A673 (cell line): ENCODE measurements at regions not wholly inside any gene's neighbourhood (a gene's known extent, or its start where the extent isn't known, plus 50 kb on each side); places are given as distances from the start of the nearest gene placed in this dataset.

ENCODE experiments used
- BruUV-seq: library from RNA; stranded (reverse); fragments of 400-500 nt; replicated peaks from 2 replicates; lab custom pipeline; 2021; lab: Mats Ljungman, UMichigan
- CTCF ChIA-PET: fragments of 300-600 bp; sonication (Branson Sonifier 250); formaldehyde crosslinking; loops from one replicate; lab custom pipeline; 2022; ENCODE audit warnings: antibody characterized with exemption; lab: Charles Lee
- POLR2A ChIA-PET: fragments of 300-600 bp; sonication (Branson Sonifier 250); formaldehyde crosslinking; loops from one replicate; lab custom pipeline; 2022; ENCODE audit warnings: antibody characterized with exemption; ENCODE audit not compliant: low non-redundant PET; lab: Charles Lee
- DNase-seq: peaks from one replicate; pipeline ENCODE4 v3.0.0-alpha.2; 2015; ENCODE audit warnings: low spot score
- H3K27ac ChIP-seq: fragments of 200-600 bp; sonication (generic); 2 replicates; pipeline ENCODE4 v1.5.1; 2016; ENCODE audit warnings: mixed run types, low read depth, mild to moderate bottlenecking, mixed read lengths, antibody characterized with exemption, low read length; ENCODE audit not compliant: poor library complexity, severe bottlenecking
- H3K27me3 ChIP-seq: fragments of 200-600 bp; sonication (generic); replicated peaks from 2 replicates; pipeline ENCODE4 v1.6.1; 2017; ENCODE audit warnings: mixed run types, low read depth, mild to moderate bottlenecking, mixed read lengths, antibody characterized with exemption, low read length; ENCODE audit not compliant: insufficient read depth, poor library complexity
- H3K36me3 ChIP-seq: fragments of 200-600 bp; sonication (generic); 2 replicates; pipeline ENCODE4 v1.6.1; 2016; ENCODE audit warnings: mixed run types, mild to moderate bottlenecking, mixed read lengths, antibody characterized with exemption, low read length; ENCODE audit not compliant: insufficient read depth, poor library complexity, severe bottlenecking
- H3K4me1 ChIP-seq: fragments of 200-600 bp; sonication (generic); 2 replicates; pipeline ENCODE4 v1.6.1; 2017; ENCODE audit warnings: mixed run types, mild to moderate bottlenecking, mixed read lengths, antibody characterized with exemption, low read length; ENCODE audit not compliant: insufficient read depth, poor library complexity, severe bottlenecking
- H3K4me3 ChIP-seq: fragments of 200-600 bp; sonication (generic); 2 replicates; pipeline ENCODE4 v1.5.1; 2016; ENCODE audit warnings: low read depth, mixed run types, mild to moderate bottlenecking, mixed read lengths, low read length; ENCODE audit not compliant: poor library complexity, severe bottlenecking
- H3K9me3 ChIP-seq: fragments of 200-600 bp; sonication (generic); 2 replicates; pipeline ENCODE4 v1.6.1; 2016; ENCODE audit warnings: mixed run types, low read depth, mild to moderate bottlenecking, mixed read lengths, antibody characterized with exemption, low read length; ENCODE audit not compliant: poor library complexity, severe bottlenecking
- EZH2 ChIP-seq: fragments of 200-600 bp; sonication (generic); IDR thresholded peaks from 2 replicates; pipeline ENCODE4 v1.6.1; 2017; ENCODE audit warnings: borderline replicate concordance, low read depth, mild to moderate bottlenecking, mixed read lengths, antibody characterized with exemption, low read length; ENCODE audit not compliant: poor library complexity, severe bottlenecking
- intact Hi-C: fragments of 100-400 bp; cut with micrococcal nuclease; formaldehyde crosslinking; loops from one replicate; pipeline ENCODE4 v1.10.0; 2022; ENCODE audit not compliant: unreplicated experiment
- TF ChIP-seq, protein P1 (sequence below): fragments of 300-800, 200-600 bp; sonication (generic); conservative IDR thresholded peaks from 2 replicates; pipeline ENCODE4 v1.5.1; 2017; ENCODE audit warnings: low read depth, mild to moderate bottlenecking, antibody characterized with exemption, low read length, moderate library complexity, mixed read lengths

GRCh38 chr5:168162464-168162863, 129.0 kb upstream of the WWC1 start:
- Histone ChIP-seq H3K36me3 (no peaks in the 10 kb centered on the region), H3K4me1 (peaks cover 7% of the 10 kb centered on the region), H3K27ac (no peak overlapping the region), H3K4me3 (no peak overlapping the region), H3K27me3 (no peaks in the 10 kb centered on the region), H3K9me3 (no peaks in the 10 kb centered on the region)
- ChIA-PET POLR2A (no interaction called here), CTCF (no interaction called here)
- BruUV-seq = no TSS peak
- TF ChIP-seq EZH2 = no peak
- TF ChIP-seq, protein P1, sequence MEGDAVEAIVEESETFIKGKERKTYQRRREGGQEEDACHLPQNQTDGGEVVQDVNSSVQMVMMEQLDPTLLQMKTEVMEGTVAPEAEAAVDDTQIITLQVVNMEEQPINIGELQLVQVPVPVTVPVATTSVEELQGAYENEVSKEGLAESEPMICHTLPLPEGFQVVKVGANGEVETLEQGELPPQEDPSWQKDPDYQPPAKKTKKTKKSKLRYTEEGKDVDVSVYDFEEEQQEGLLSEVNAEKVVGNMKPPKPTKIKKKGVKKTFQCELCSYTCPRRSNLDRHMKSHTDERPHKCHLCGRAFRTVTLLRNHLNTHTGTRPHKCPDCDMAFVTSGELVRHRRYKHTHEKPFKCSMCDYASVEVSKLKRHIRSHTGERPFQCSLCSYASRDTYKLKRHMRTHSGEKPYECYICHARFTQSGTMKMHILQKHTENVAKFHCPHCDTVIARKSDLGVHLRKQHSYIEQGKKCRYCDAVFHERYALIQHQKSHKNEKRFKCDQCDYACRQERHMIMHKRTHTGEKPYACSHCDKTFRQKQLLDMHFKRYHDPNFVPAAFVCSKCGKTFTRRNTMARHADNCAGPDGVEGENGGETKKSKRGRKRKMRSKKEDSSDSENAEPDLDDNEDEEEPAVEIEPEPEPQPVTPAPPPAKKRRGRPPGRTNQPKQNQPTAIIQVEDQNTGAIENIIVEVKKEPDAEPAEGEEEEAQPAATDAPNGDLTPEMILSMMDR = no peak
- no peak for DNase-seq
- intact Hi-C loops = no loop called here

- intact Hi-C loops = no loop called here
- Histone ChIP-seq H3K9me3 (no peaks in the 10 kb centered on the region), H3K4me1 (peaks cover 7% of the 10 kb centered on the region), H3K36me3 (no peaks in the 10 kb centered on the region), H3K27ac (no peak overlapping the region), H3K27me3 (no peaks in the 10 kb centered on the region), H3K4me3 (no peak overlapping the region)
- CTCF ChIA-PET = no interaction called here
- BruUV-seq = no TSS peak
- TF ChIP-seq, protein P1 = no peak
- TF ChIP-seq EZH2 = no peak
- no peak for DNase-seq
- POLR2A ChIA-PET = no interaction called here
These were observed 127.5 kb upstream of the WWC1 start for GRCh38 chr5:168163966-168164365.

DNA sequence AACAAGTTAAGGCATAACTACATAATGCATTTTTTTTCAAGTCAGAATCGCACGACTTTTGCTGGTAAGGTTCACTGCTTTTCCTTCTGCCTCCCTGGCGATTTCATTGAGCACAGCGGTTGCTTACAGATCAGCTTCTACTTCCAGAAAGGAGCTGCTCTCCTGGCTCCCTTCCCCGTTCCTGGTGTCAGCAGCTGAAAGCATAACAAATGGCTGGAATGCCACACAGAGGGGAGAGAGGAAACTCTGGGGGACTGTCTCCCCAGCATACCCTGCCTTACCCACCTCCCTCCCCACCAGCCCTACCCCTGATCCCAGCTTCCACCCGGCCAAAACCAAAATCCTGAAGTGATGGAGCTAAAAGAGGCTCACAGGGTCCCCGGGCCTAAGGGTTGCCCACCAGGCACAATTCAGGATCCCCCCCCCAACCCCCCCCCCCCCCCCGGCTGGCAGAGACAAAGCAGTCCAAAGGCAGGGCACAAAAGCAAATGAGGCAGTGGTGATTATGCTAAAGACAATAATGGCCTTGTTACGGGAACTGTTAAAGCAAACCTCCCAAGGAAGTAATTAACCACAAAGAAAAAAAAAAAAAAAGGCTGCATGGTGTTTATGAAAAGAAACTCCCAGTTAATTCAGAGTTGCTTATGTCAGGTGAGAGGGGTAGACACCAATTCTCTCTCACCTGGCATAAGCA, 126.1 kb upstream of the WWC1 start:
- intact Hi-C loops = no loop called here
- TF ChIP-seq, protein P1 = no peak
- TF ChIP-seq EZH2 = no peak
- Histone ChIP-seq H3K36me3 (no peaks in the 10 kb centered on the region), H3K27ac (peak overlapping the region; percentile 44), H3K4me3 (no peak overlapping the region), H3K9me3 (no peaks in the 10 kb centered on the region), H3K4me1 (peaks cover 7% of the 10 kb centered on the region), H3K27me3 (no peaks in the 10 kb centered on the region)
- POLR2A ChIA-PET = interaction anchor here (0.6 kb wide), 2 partner anchors 12 to 66 kb away, joined by 3 to 14 read pairs; no protein-coding TSS in a partner anchor
- no TSS peak for BruUV-seq
- CTCF ChIA-PET = interaction anchor here (0.6 kb wide), 1 partner anchor 271 kb away, joined by 4 read pairs; no protein-coding TSS in a partner anchor
- peak; percentile 17 for DNase-seq
